Endodermal cell (in vitro differentiated cells): ENCODE measurements at regions not wholly inside any gene's neighbourhood (a gene's known extent, or its start where the extent isn't known, plus 50 kb on each side); places are given as distances from the start of the nearest gene placed in this dataset.

ENCODE experiments used
- DNase-seq: peaks from one replicate; pipeline ENCODE4 v3.0.0-alpha.2; 2017
- H3K27ac ChIP-seq: 2 replicates; pipeline ENCODE4 v1.5.1; 2013; ENCODE audit warnings: mild to moderate bottlenecking, low read depth, low read length, moderate library complexity
- H3K27me3 ChIP-seq: 2 replicates; pipeline ENCODE4 v1.6.1; 2013; ENCODE audit warnings: mild to moderate bottlenecking, low read length, moderate library complexity; ENCODE audit not compliant: insufficient read depth, control insufficient read depth, poor library complexity, severe bottlenecking
- H3K36me3 ChIP-seq: 2 replicates; pipeline ENCODE4 v1.7.0; 2013; ENCODE audit warnings: mild to moderate bottlenecking, low read length, moderate library complexity; ENCODE audit not compliant: control insufficient read depth, insufficient read depth
- H3K4me1 ChIP-seq: one replicate; pipeline ENCODE4 v1.7.0; 2013; ENCODE audit warnings: low read length; ENCODE audit not compliant: control insufficient read depth, insufficient read depth
- H3K4me3 ChIP-seq: 2 replicates; pipeline ENCODE4 v1.5.1; 2013; ENCODE audit warnings: mild to moderate bottlenecking, low read length, moderate library complexity
- H3K9ac ChIP-seq: 2 replicates; pipeline ENCODE4 v1.6.1; 2013; ENCODE audit warnings: mild to moderate bottlenecking, low read length, moderate library complexity; ENCODE audit not compliant: poor library complexity, severe bottlenecking; ENCODE audit errors: extremely low read depth
- H3K9me3 ChIP-seq: 2 replicates; pipeline ENCODE4 v1.6.1; 2013; ENCODE audit warnings: mild to moderate bottlenecking, low read length, moderate library complexity; ENCODE audit not compliant: control insufficient read depth
- H3K27ac Mint-ChIP-seq: 2 replicates; pipeline ENCODE4 v1.8.0; 2020; ENCODE audit warnings: mixed read lengths
- H3K27me3 Mint-ChIP-seq: 2 replicates; pipeline ENCODE4 v1.8.0; 2021; ENCODE audit warnings: mild to moderate bottlenecking, mixed read lengths; ENCODE audit not compliant: insufficient read depth
- H3K36me3 Mint-ChIP-seq: 2 replicates; pipeline ENCODE4 v1.8.0; 2020; ENCODE audit warnings: low read depth, mixed read lengths
- H3K4me1 Mint-ChIP-seq: 2 replicates; pipeline ENCODE4 v1.8.0; 2020; ENCODE audit warnings: mixed read lengths
- H3K4me3 Mint-ChIP-seq: 2 replicates; pipeline ENCODE4 v1.8.0; 2020; ENCODE audit warnings: mild to moderate bottlenecking, moderate library complexity, mixed read lengths
- H3K9me3 Mint-ChIP-seq: 2 replicates; pipeline ENCODE4 v1.8.0; 2020; ENCODE audit warnings: mild to moderate bottlenecking, mixed read lengths
- CTCF ChIP-seq: fragments of 200-600 bp; sonication (generic); conservative IDR thresholded peaks from 2 replicates; pipeline ENCODE4 v1.5.0; 2021; ENCODE audit warnings: antibody characterized with exemption, mild to moderate bottlenecking
- WGBS, 2 experiments: methylation state at CpG; one replicate each; pipeline versions ENCODE4 v1.1.5 to v1.1.7; 2013; ENCODE audit warnings: missing lambda C conversion rate in 2 of 2, mixed read lengths in 1 of 2; ENCODE audit not compliant: insufficient coverage in 1 of 2, insufficient read length in 1 of 2; 5-methylcytosine and 5-hydroxymethylcytosine counted together

DNA sequence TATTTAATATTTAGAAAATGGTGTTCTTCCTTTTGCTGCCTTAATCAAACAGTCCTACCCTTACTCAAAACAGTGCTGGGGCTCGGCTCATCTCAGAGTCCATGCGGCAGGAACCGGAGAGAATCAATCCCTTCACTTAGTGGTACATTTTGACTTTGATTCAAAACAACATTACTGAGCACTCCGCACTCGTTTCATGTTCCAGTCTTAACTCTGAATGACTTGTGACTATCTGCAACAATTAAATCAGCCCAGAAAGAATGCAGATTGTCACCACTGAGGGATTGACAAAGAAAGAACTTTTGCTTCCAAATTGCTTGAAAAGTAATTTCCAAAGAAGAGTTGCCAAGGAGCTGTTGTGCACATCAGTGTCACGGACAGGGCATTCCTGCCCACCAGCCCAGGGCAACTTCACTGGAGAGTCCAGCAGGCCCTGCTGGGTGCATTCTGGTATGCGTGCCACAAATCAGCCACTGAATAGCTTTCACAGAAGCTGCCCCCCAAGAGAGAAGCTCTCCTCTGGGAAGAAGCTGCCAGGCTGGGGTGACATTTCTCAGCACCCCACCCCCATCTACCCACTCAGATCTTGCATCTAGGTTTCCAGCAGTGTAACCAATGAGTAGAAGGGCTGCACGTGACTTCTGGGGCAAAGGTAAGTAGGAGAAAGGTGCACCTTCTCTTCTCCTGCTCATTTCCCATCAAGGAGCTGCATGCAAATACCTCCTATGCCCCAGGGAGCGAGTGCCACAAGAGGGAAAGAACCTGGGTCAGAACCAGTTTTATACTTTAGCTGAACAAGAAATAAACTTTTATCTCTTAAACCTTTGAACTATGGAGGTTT, 84.6 kb upstream of the ATP8B1 start:
- H3K27ac Mint-ChIP-seq = no peak overlapping the region
- no peak for DNase-seq
- WGBS, 2 experiments = 82 to 93% methylated on average over 6 to 9 of the region's 9 CpGs

GRCh38 chr18:57885931-57886330, 82.8 kb upstream of the ATP8B1 start:
- Mint-ChIP-seq H3K27me3 (peaks cover 5% of the 10 kb centered on the region), H3K36me3 (no peaks in the 10 kb centered on the region), H3K9me3 (peaks cover 24% of the 10 kb centered on the region), H3K27ac (no peak overlapping the region), H3K4me3 (no peak overlapping the region), H3K4me1 (no peaks in the 10 kb centered on the region)
- no peak overlapping the region for H3K27ac ChIP-seq
- H3K9me3 ChIP-seq = peaks cover 30% of the 10 kb centered on the region
- no peaks in the 10 kb centered on the region for H3K27me3 ChIP-seq
- H3K36me3 ChIP-seq = no peaks in the 10 kb centered on the region
- no peak overlapping the region for H3K4me3 ChIP-seq
- TF ChIP-seq CTCF = no peak
- 84 to 100% methylated on average over 1 of the region's 1 CpG for whole genome bisulfite sequencing, 2 experiments
- no peak for DNase-seq
- no peaks in the 10 kb centered on the region for H3K4me1 ChIP-seq
- H3K9ac ChIP-seq = no peak overlapping the region

More for the DNA sequence above, 84.6 kb upstream of the ATP8B1 start:
- Histone ChIP-seq H3K36me3 (no peaks in the 10 kb centered on the region), H3K27ac (no peak overlapping the region), H3K4me1 (no peaks in the 10 kb centered on the region), H3K9ac (no peak overlapping the region), H3K27me3 (no peaks in the 10 kb centered on the region), H3K4me3 (no peak overlapping the region), H3K9me3 (peaks cover 35% of the 10 kb centered on the region)
- TF ChIP-seq CTCF = no peak
- Mint-ChIP-seq H3K27me3 (peaks cover 10% of the 10 kb centered on the region), H3K9me3 (peaks cover 21% of the 10 kb centered on the region), H3K4me3 (no peak overlapping the region), H3K36me3 (no peaks in the 10 kb centered on the region), H3K4me1 (peaks cover 4% of the 10 kb centered on the region)

DNA sequence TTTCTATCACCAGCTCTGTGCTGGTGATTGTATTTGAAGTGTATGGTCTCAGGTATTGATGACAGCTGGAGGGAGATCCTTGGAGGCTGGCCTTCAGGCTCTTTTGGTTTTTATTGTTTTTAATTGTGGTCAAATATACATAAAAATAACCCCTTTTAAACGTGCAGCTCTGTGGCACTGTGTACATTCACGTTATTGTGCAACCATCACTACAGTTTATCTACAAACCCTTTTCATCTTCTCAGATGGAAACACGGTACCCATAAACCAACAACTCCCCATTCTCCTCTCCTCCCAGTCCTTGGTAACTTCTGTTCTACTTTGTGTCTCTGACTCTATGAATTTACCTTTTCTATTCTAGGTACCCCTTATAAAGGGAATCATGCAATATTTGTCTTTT, 79.3 kb upstream of the ATP8B1 start:
- Mint-ChIP-seq H3K36me3 (peaks cover 9% of the 10 kb centered on the region), H3K9me3 (peaks cover 37% of the 10 kb centered on the region), H3K4me1 (no peaks in the 10 kb centered on the region), H3K27me3 (peaks cover 7% of the 10 kb centered on the region), H3K4me3 (no peak overlapping the region), H3K27ac (no peak overlapping the region)
- Histone ChIP-seq H3K36me3 (no peaks in the 10 kb centered on the region), H3K9me3 (peaks cover 34% of the 10 kb centered on the region), H3K27me3 (no peaks in the 10 kb centered on the region), H3K9ac (no peak overlapping the region), H3K4me3 (no peak overlapping the region), H3K27ac (no peak overlapping the region), H3K4me1 (no peaks in the 10 kb centered on the region)
- DNase-seq = no peak
- TF ChIP-seq CTCF = no peak
- 81 to 89% methylated on average over 3 of the region's 3 CpGs for WGBS, 2 experiments
